ENCODE measurements at regions not wholly inside any gene's neighbourhood (a gene's known extent, or its start where the extent isn't known, plus 50 kb on each side); places are given as distances from the start of the nearest gene placed in this dataset.
"Not testable (repeated sequence)": the region's sequence is repeated elsewhere in the genome, so short reads cannot be mapped to it uniquely, and the experiment has no call there.

DNA sequence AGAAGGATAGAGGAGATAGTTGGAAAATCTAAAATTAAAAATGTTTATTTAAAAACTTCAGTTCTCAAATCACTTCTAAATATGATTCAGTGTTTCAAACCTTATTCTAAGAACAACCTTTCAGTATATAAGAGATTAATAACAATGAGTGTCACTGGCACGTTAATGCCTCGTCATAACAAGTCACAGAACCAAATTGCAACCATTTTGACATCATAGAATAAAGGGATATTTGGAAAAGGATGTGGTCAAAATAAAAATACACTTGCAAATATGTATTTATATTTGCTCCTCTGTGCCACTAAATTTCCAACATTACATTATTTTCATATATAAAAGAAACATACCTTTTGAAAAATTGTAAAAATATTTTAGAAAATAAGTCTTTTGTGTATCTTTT lies 1090.6 kb downstream of the SUCLG1 start:
- no peak for ATAC-seq
- BruUV-seq (replicated peaks): no TSS peak
- POLR2A ChIA-PET: no interaction called here
- TF ChIP-seq CTCF (IDR thresholded peaks at IDR 0.05): no peak
- TF ChIP-seq REST (IDR thresholded peaks at IDR 0.05; ENCODE audit: insufficient read depth in 1 of 2, low read depth in 2 of 2, low read length in 1 of 2): no peak
- no peak for TF ChIP-seq POLR2AphosphoS5 (IDR thresholded peaks at IDR 0.05; ENCODE audit: low read depth, low read length)
- no peak for TF ChIP-seq TCF7L2 (IDR thresholded peaks at IDR 0.05; ENCODE audit: low read depth, low read length)
- TF ChIP-seq SIN3A (IDR thresholded peaks at IDR 0.05; ENCODE audit: borderline replicate concordance, insufficient read depth, low read depth, low read length): no peak
- in situ Hi-C loops (cut with HindIII; ENCODE audit: low pct_unique_long_range_greater_than_20kb, low sequenced_read_pairs): no loop called here
- Histone ChIP-seq H3K27me3 (ENCODE audit: control insufficient read depth, insufficient read depth, low read length) (no peaks in the 10 kb centered on the region), H3K9me3 (ENCODE audit: control insufficient read depth, insufficient read depth, low read depth, low read length) (no peaks in the 10 kb centered on the region; the same call in 1 of the 2 replicates), H3K36me3 (ENCODE audit: control insufficient read depth, insufficient read depth, low read length) (no peaks in the 10 kb centered on the region), H3K4me1 (ENCODE audit: control insufficient read depth, insufficient read depth, low read length) (no peaks in the 10 kb centered on the region), H3K4me3 (ENCODE audit: low read depth in 2 of 2, low read length in 2 of 2) (no peak overlapping the region), H3K27ac (ENCODE audit: low read length) (no peak overlapping the region)
- CTCF ChIA-PET: no interaction called here
- intact Hi-C loops (cut with micrococcal nuclease; ENCODE audit: unreplicated experiment): no loop called here
- no peak for DNase-seq (ENCODE audit: low read depth, low spot score)

DNA sequence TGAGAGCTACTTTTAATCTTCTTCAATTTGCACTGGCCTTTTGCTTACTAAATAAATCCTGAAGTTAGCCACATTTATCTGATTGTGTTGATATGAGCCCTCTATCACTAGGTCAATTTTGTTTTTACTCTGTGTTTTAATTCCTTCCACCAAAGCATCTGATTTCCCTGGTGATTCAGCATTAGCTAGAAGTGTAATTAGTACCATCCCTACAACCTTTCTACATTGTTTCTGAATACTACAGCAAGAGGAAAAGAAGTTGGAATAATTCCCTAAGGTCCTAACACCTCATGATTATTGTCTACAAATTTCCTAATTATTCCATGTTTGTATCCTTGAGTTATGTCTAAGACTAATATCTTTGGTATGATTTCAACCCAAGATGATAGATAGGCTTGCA lies 1093.6 kb downstream of the SUCLG1 start:
- no TSS peak for BruUV-seq (replicated peaks)
- Histone ChIP-seq H3K4me1 (ENCODE audit: control insufficient read depth, insufficient read depth, low read length) (no peaks in the 10 kb centered on the region), H3K4me3 (ENCODE audit: low read depth in 2 of 2, low read length in 2 of 2) (no peak overlapping the region), H3K36me3 (ENCODE audit: control insufficient read depth, insufficient read depth, low read length) (no peaks in the 10 kb centered on the region), H3K9me3 (ENCODE audit: control insufficient read depth, insufficient read depth, low read depth, low read length) (no peaks in the 10 kb centered on the region; the same call in 1 of the 2 replicates), H3K27me3 (ENCODE audit: control insufficient read depth, insufficient read depth, low read length) (no peaks in the 10 kb centered on the region), H3K27ac (ENCODE audit: low read length) (no peak overlapping the region)
- POLR2A ChIA-PET: no interaction called here
- no peak for TF ChIP-seq POLR2AphosphoS5 (IDR thresholded peaks at IDR 0.05; ENCODE audit: low read depth, low read length)
- in situ Hi-C loops (cut with HindIII; ENCODE audit: low pct_unique_long_range_greater_than_20kb, low sequenced_read_pairs): no loop called here
- ATAC-seq: no peak
- CTCF ChIA-PET: interaction anchor here (0.6 kb wide), 1 partner anchor 1935 kb away, joined by 4 read pairs; no protein-coding TSS in a partner anchor
- intact Hi-C loops (cut with micrococcal nuclease; ENCODE audit: unreplicated experiment): no loop called here
- DNase-seq (ENCODE audit: low read depth, low spot score): no peak

GRCh38 chr2:83364264-83364663 lies 1094.8 kb downstream of the SUCLG1 start:
- Histone ChIP-seq H3K9me3 (ENCODE audit: control insufficient read depth, insufficient read depth, low read depth, low read length) (no peaks in the 10 kb centered on the region; the same call in 1 of the 2 replicates), H3K36me3 (ENCODE audit: control insufficient read depth, insufficient read depth, low read length) (no peaks in the 10 kb centered on the region), H3K27ac (ENCODE audit: low read length) (no peak overlapping the region), H3K4me3 (ENCODE audit: low read depth in 2 of 2, low read length in 2 of 2) (no peak overlapping the region), H3K27me3 (ENCODE audit: control insufficient read depth, insufficient read depth, low read length) (no peaks in the 10 kb centered on the region), H3K4me1 (ENCODE audit: control insufficient read depth, insufficient read depth, low read length) (no peaks in the 10 kb centered on the region)
- in situ Hi-C loops (cut with HindIII; ENCODE audit: low pct_unique_long_range_greater_than_20kb, low sequenced_read_pairs): no loop called here
- CTCF ChIA-PET: no interaction called here
- ATAC-seq (no peak), DNase-seq (ENCODE audit: low read depth, low spot score) (no peak)
- intact Hi-C loops (cut with micrococcal nuclease; ENCODE audit: unreplicated experiment): no loop called here
- POLR2A ChIA-PET: no interaction called here
- TF ChIP-seq TCF7L2 (IDR thresholded peaks at IDR 0.05; ENCODE audit: low read depth, low read length) (no peak), REST (IDR thresholded peaks at IDR 0.05; ENCODE audit: insufficient read depth in 1 of 2, low read depth in 2 of 2, low read length in 1 of 2) (no peak), SIN3A (IDR thresholded peaks at IDR 0.05; ENCODE audit: borderline replicate concordance, insufficient read depth, low read depth, low read length) (no peak), POLR2AphosphoS5 (IDR thresholded peaks at IDR 0.05; ENCODE audit: low read depth, low read length) (no peak), CTCF (IDR thresholded peaks at IDR 0.05) (no peak)
- BruUV-seq (replicated peaks): no TSS peak

- intact Hi-C loops (cut with micrococcal nuclease; ENCODE audit: unreplicated experiment); CTCF ChIA-PET; BruUV-seq (replicated peaks); H3K4me1 ChIP-seq (ENCODE audit: control insufficient read depth, insufficient read depth, low read length); ATAC-seq; H3K36me3 ChIP-seq (ENCODE audit: control insufficient read depth, insufficient read depth, low read length); POLR2A ChIA-PET; H3K27ac ChIP-seq (ENCODE audit: low read length); DNase-seq (ENCODE audit: low read depth, low spot score); H3K27me3 ChIP-seq (ENCODE audit: control insufficient read depth, insufficient read depth, low read length); H3K4me3 ChIP-seq (ENCODE audit: low read depth in 2 of 2, low read length in 2 of 2); in situ Hi-C loops (cut with HindIII; ENCODE audit: low pct_unique_long_range_greater_than_20kb, low sequenced_read_pairs); H3K9me3 ChIP-seq (ENCODE audit: control insufficient read depth, insufficient read depth, low read depth, low read length): not testable (repeated sequence)
These were observed 1095.9 kb downstream of the SUCLG1 start for GRCh38 chr2:83363138-83363537.

All from Panc1 (cell line).